Gastroesophageal sphincter (tissue), 3 donors: ENCODE measurements at regions not wholly inside any gene's neighbourhood (a gene's known extent, or its start where the extent isn't known, plus 50 kb on each side); places are given as distances from the start of the nearest gene placed in this dataset.
"Not testable (repeated sequence)": the region's sequence is repeated elsewhere in the genome, so short reads cannot be mapped to it uniquely, and the experiment has no call there.

Experiments used
- EP300 ChIP-seq: sonication (generic); formaldehyde crosslinking; IDR thresholded peaks from one replicate; pipeline ENCODE4 v1.6.1; 2017; ENCODE audit warnings: antibody characterized with exemption, mild to moderate bottlenecking
- POLR2AphosphoS5 ChIP-seq: sonication (generic); formaldehyde crosslinking; IDR thresholded peaks from one replicate; pipeline ENCODE4 v1.6.1; 2017; ENCODE audit warnings: antibody characterized with exemption
- TF ChIP-seq, protein P1 (sequence below), 4 experiments: fragments of 200-600 bp in 2 of 4; fragments of 450-650 bp in 2 of 4; sonication (generic) in 1 of 4; IDR thresholded peaks; one replicate each; pipeline ENCODE4 v1.5.1; 2017 to 2019; ENCODE audit warnings: antibody characterized with exemption in 4 of 4, mild to moderate bottlenecking in 2 of 4, moderate library complexity in 2 of 4

GRCh38 chr22:15777557-15777956 lies 87.7 kb downstream of the POTEH start:
- TF ChIP-seq EP300, POLR2AphosphoS5: not testable (repeated sequence)
- TF ChIP-seq, protein P1, sequence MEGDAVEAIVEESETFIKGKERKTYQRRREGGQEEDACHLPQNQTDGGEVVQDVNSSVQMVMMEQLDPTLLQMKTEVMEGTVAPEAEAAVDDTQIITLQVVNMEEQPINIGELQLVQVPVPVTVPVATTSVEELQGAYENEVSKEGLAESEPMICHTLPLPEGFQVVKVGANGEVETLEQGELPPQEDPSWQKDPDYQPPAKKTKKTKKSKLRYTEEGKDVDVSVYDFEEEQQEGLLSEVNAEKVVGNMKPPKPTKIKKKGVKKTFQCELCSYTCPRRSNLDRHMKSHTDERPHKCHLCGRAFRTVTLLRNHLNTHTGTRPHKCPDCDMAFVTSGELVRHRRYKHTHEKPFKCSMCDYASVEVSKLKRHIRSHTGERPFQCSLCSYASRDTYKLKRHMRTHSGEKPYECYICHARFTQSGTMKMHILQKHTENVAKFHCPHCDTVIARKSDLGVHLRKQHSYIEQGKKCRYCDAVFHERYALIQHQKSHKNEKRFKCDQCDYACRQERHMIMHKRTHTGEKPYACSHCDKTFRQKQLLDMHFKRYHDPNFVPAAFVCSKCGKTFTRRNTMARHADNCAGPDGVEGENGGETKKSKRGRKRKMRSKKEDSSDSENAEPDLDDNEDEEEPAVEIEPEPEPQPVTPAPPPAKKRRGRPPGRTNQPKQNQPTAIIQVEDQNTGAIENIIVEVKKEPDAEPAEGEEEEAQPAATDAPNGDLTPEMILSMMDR (IDR thresholded peaks at IDR 0.05), result not testable (repeated sequence)
